SU-DHL-6 (cell line): ENCODE measurements at regions not wholly inside any gene's neighbourhood (a gene's known extent, or its start where the extent isn't known, plus 50 kb on each side); places are given as distances from the start of the nearest gene placed in this dataset.
"Not testable (repeated sequence)": the region's sequence is repeated elsewhere in the genome, so short reads cannot be mapped to it uniquely, and the experiment has no call there.

Experiments
- H2AFZ ChIP-seq: fragments of 200-600 bp; sonication (generic); 2 replicates; pipeline ENCODE4 v1.6.1; 2014; ENCODE audit warnings: low read depth, mild to moderate bottlenecking, moderate library complexity, mixed read lengths, antibody characterized with exemption, low read length; ENCODE audit not compliant: severe bottlenecking
- H3F3A ChIP-seq: fragments of 200-600 bp; shearing (Covaris generic); 2 replicates; pipeline ENCODE4 v1.6.0; 2016; ENCODE audit warnings: antibody characterized with exemption, mild to moderate bottlenecking; ENCODE audit not compliant: insufficient read depth
- H3K27ac ChIP-seq: fragments of 200-600 bp; sonication (generic); 2 replicates; pipeline ENCODE4 v1.5.1; 2016; ENCODE audit warnings: low read depth, mild to moderate bottlenecking, low read length, moderate library complexity, mixed read lengths
- H3K27me3 ChIP-seq: fragments of 200-600 bp; sonication (generic), shearing (Covaris generic); 2 replicates; pipeline ENCODE4 v1.6.0; 2014; ENCODE audit warnings: mild to moderate bottlenecking, low read length
- H3K36me3 ChIP-seq: fragments of 200-600 bp; sonication (generic); 2 replicates; pipeline ENCODE4 v1.6.1; 2014; ENCODE audit warnings: mild to moderate bottlenecking, low read length, mixed read lengths
- H3K4me2 ChIP-seq: fragments of 300-600, 200-600 bp; shearing (Covaris generic), sonication (generic); 2 replicates; pipeline ENCODE4 v1.6.0; 2014; ENCODE audit warnings: low read length, low read depth, mild to moderate bottlenecking; ENCODE audit not compliant: poor library complexity, severe bottlenecking
- H3K4me3 ChIP-seq: fragments of 200-600 bp; sonication (generic); 2 replicates; pipeline ENCODE4 v1.5.1; 2014; ENCODE audit warnings: antibody characterized with exemption, low read length, mild to moderate bottlenecking, mixed read lengths; ENCODE audit not compliant: insufficient read depth, poor library complexity, severe bottlenecking
- H3K79me2 ChIP-seq: fragments of 200-600 bp; sonication (generic); 2 replicates; pipeline ENCODE4 v1.6.1; 2014; ENCODE audit warnings: mild to moderate bottlenecking, low read length, moderate library complexity; ENCODE audit not compliant: insufficient read depth
- H3K9ac ChIP-seq: fragments of 200-600 bp; sonication (generic); 2 replicates; pipeline ENCODE4 v1.7.0; 2014; ENCODE audit warnings: mild to moderate bottlenecking, low read length
- H3K9me2 ChIP-seq: fragments of 200-600 bp; sonication (generic); replicated peaks from 2 replicates; pipeline ENCODE4 v1.6.1; 2014; ENCODE audit warnings: low read length; ENCODE audit not compliant: insufficient read depth
- H3K9me3 ChIP-seq: fragments of 200-600 bp; sonication (generic); 2 replicates; pipeline ENCODE4 v1.6.1; 2014; ENCODE audit warnings: low read length, mixed read lengths; ENCODE audit not compliant: insufficient read depth
- H4K20me1 ChIP-seq: fragments of 200-600 bp; sonication (generic); 2 replicates; pipeline ENCODE4 v1.6.1; 2014; ENCODE audit warnings: low read depth, mild to moderate bottlenecking, antibody characterized with exemption, low read length, moderate library complexity, mixed read lengths

GRCh38 chr1:144140243-144140642 is 168.5 kb upstream of the FAM72C start:
- not testable (repeated sequence) for H3K9ac ChIP-seq, H2AFZ ChIP-seq, H3K9me3 ChIP-seq, H3K36me3 ChIP-seq, H3F3A ChIP-seq, H4K20me1 ChIP-seq, H3K9me2 ChIP-seq, H3K4me2 ChIP-seq, H3K27ac ChIP-seq, H3K79me2 ChIP-seq, H3K27me3 ChIP-seq, H3K4me3 ChIP-seq

GRCh38 chr1:144105006-144105405 is 133.2 kb upstream of the FAM72C start:
- not testable (repeated sequence) for H3K27ac ChIP-seq, H3K9ac ChIP-seq, H3K27me3 ChIP-seq, H4K20me1 ChIP-seq, H3F3A ChIP-seq, H3K4me2 ChIP-seq, H3K9me2 ChIP-seq, H2AFZ ChIP-seq, H3K4me3 ChIP-seq, H3K36me3 ChIP-seq, H3K79me2 ChIP-seq, H3K9me3 ChIP-seq

DNA sequence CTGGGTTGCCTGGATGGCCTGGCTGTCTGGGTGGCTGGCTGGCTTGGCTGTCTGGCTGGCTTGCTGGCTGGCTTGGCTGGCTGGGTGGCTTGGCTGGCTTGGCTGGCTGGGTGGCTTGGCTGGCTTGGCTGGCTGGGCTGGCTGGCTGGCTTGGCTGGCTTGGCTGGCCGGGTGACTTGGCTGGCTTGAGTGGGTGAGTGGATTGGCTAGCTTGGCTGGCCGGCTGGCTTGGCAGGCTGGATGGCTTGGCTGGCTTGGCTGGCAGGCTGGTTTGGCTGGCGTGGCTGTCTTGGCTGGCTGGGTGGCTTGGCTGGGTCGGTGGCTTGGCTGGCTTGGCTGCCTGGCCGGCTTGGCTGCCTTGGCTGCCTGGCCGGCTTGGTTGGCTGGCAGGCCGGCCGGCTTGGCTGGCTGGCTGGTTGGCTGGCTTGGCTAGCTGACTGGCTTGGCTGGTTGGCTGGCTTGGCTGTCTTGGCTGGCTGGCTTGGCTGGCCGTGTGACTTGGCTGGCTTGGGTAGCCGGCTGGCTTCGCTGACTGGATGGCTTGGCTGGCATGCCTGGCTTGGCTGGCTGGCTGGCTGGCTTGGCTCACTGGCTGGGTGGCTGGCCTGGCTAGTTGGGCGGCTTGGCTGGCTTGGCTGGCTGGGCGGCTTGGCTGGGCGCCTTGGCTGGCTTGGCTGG is 132.4 kb upstream of the FAM72C start:
- not testable (repeated sequence) for H3K9me2 ChIP-seq, H3K9me3 ChIP-seq, H2AFZ ChIP-seq, H3K27me3 ChIP-seq, H3K4me2 ChIP-seq, H3K4me3 ChIP-seq, H3K27ac ChIP-seq, H3K79me2 ChIP-seq, H4K20me1 ChIP-seq, H3F3A ChIP-seq, H3K36me3 ChIP-seq, H3K9ac ChIP-seq

- H3F3A ChIP-seq, H3K4me3 ChIP-seq, H3K9me3 ChIP-seq, H3K27ac ChIP-seq, H3K27me3 ChIP-seq, H3K9ac ChIP-seq, H2AFZ ChIP-seq, H3K79me2 ChIP-seq, H3K36me3 ChIP-seq, H4K20me1 ChIP-seq, H3K9me2 ChIP-seq, H3K4me2 ChIP-seq: not testable (repeated sequence)
Measured at GRCh38 chr1:144103156-144103880, 131.5 kb upstream of the FAM72C start.

GRCh38 chr1:144102046-144102745 is 130.4 kb upstream of the FAM72C start:
- not testable (repeated sequence) for H3K9me2 ChIP-seq, H3K9me3 ChIP-seq, H3K27ac ChIP-seq, H3K9ac ChIP-seq, H3K4me2 ChIP-seq, H3K36me3 ChIP-seq, H3K4me3 ChIP-seq, H2AFZ ChIP-seq, H3K79me2 ChIP-seq, H4K20me1 ChIP-seq, H3F3A ChIP-seq, H3K27me3 ChIP-seq
